Activated CD8-positive, alpha-beta T cell treated with anti-CD3 and anti-CD28 coated beads for 36 hours (primary cell): ENCODE measurements at regions not wholly inside any gene's neighbourhood (a gene's known extent, or its start where the extent isn't known, plus 50 kb on each side); places are given as distances from the start of the nearest gene placed in this dataset.
A peak's percentile ranks its signal among the peaks of the same experiment; 100 is the strongest.

ENCODE experiments used
- ATAC-seq: fragments of 200-7000 bp; cut with Tn5 transposase; one replicate; pipeline ENCODE4 v1.10.0; 2021; ENCODE audit warnings: mild to moderate bottlenecking, moderate library complexity
- CTCF ChIA-PET: fragments of 350-600 bp; sonication (Branson Sonifier 250); formaldehyde crosslinking; loops from one replicate; lab custom pipeline; 2021; ENCODE audit warnings: antibody characterized with exemption; lab: Charles Lee
- POLR2A ChIA-PET: fragments of 350-600 bp; sonication (Branson Sonifier 250); formaldehyde crosslinking; loops from one replicate; lab custom pipeline; 2021; ENCODE audit warnings: antibody characterized with exemption; lab: Charles Lee
- DNase-seq: peaks from one replicate; pipeline ENCODE4 v3.0.0-alpha.2; 2020
- H3K27ac Mint-ChIP-seq: one replicate; pipeline ENCODE4 v1.8.0; 2021; ENCODE audit warnings: mild to moderate bottlenecking, mixed read lengths
- H3K27me3 Mint-ChIP-seq: one replicate; pipeline ENCODE4 v1.8.0; 2021; ENCODE audit warnings: mixed read lengths
- H3K36me3 Mint-ChIP-seq: one replicate; pipeline ENCODE4 v1.8.0; 2021; ENCODE audit warnings: low read depth, mixed read lengths
- H3K4me1 Mint-ChIP-seq: one replicate; pipeline ENCODE4 v1.8.0; 2021; ENCODE audit warnings: low read depth, mixed read lengths
- H3K4me3 Mint-ChIP-seq: one replicate; pipeline ENCODE4 v1.8.0; 2021; ENCODE audit warnings: mild to moderate bottlenecking, moderate library complexity, mixed read lengths
- H3K9me3 Mint-ChIP-seq: one replicate; pipeline ENCODE4 v1.8.0; 2021; ENCODE audit warnings: mixed read lengths
- intact Hi-C: fragments of 100-400 bp; cut with micrococcal nuclease; formaldehyde crosslinking; loops from one replicate; pipeline ENCODE4 v1.10.0; 2022
- TF ChIP-seq, protein P1 (sequence below): fragments of 200-600 bp; IDR thresholded peaks from one replicate; pipeline ENCODE4 v1.8.0; 2022; ENCODE audit warnings: antibody characterized with exemption, mild to moderate bottlenecking

- TF ChIP-seq, protein P1, sequence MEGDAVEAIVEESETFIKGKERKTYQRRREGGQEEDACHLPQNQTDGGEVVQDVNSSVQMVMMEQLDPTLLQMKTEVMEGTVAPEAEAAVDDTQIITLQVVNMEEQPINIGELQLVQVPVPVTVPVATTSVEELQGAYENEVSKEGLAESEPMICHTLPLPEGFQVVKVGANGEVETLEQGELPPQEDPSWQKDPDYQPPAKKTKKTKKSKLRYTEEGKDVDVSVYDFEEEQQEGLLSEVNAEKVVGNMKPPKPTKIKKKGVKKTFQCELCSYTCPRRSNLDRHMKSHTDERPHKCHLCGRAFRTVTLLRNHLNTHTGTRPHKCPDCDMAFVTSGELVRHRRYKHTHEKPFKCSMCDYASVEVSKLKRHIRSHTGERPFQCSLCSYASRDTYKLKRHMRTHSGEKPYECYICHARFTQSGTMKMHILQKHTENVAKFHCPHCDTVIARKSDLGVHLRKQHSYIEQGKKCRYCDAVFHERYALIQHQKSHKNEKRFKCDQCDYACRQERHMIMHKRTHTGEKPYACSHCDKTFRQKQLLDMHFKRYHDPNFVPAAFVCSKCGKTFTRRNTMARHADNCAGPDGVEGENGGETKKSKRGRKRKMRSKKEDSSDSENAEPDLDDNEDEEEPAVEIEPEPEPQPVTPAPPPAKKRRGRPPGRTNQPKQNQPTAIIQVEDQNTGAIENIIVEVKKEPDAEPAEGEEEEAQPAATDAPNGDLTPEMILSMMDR: no peak
- no peak overlapping the region for H3K27ac Mint-ChIP-seq
- no peak overlapping the region for H3K4me3 Mint-ChIP-seq
- peaks cover 33% of the 10 kb centered on the region for H3K36me3 Mint-ChIP-seq
- peaks cover 25% of the 10 kb centered on the region for H3K9me3 Mint-ChIP-seq
- POLR2A ChIA-PET: no interaction called here
- intact Hi-C loops: no loop called here
- peaks cover 25% of the 10 kb centered on the region for H3K4me1 Mint-ChIP-seq
- no peaks in the 10 kb centered on the region for H3K27me3 Mint-ChIP-seq
- CTCF ChIA-PET: no interaction called here
- no peak for ATAC-seq
- DNase-seq: no peak
Observed at GRCh38 chr2:181158427-181158826, 178.0 kb downstream of the UBE2E3 start.

DNA sequence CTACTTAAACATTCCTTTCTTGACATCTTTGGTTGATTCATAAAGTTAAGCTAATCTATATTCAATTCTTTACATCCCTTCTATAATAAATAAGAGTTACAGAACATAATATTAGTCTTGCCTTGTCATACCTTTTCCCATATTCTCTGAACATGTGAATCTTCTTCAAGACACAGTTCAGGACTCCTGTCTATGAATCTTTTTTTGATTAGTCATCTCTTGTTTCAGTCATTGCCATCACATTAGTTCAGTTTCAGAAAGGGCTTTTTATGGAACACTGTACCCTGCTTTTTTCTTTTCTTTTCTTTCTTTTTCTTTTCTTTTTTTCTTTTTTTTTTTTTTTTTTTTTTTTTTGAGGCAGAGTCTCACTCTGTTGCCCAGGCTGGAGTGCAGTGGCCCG, 181.2 kb downstream of the UBE2E3 start:
- H3K9me3 Mint-ChIP-seq: peaks cover 22% of the 10 kb centered on the region
- intact Hi-C loops: loop anchor here (5.0 kb wide), 1 partner anchor 54 kb away; no protein-coding TSS in a partner anchor
- peaks cover 37% of the 10 kb centered on the region for H3K36me3 Mint-ChIP-seq
- DNase-seq: no peak
- TF ChIP-seq, protein P1: no peak
- ChIA-PET CTCF (no interaction called here), POLR2A (no interaction called here)
- ATAC-seq: no peak
- no peaks in the 10 kb centered on the region for H3K27me3 Mint-ChIP-seq
- peaks cover 45% of the 10 kb centered on the region for H3K4me1 Mint-ChIP-seq
- no peak overlapping the region for H3K27ac Mint-ChIP-seq
- no peak overlapping the region for H3K4me3 Mint-ChIP-seq

DNA sequence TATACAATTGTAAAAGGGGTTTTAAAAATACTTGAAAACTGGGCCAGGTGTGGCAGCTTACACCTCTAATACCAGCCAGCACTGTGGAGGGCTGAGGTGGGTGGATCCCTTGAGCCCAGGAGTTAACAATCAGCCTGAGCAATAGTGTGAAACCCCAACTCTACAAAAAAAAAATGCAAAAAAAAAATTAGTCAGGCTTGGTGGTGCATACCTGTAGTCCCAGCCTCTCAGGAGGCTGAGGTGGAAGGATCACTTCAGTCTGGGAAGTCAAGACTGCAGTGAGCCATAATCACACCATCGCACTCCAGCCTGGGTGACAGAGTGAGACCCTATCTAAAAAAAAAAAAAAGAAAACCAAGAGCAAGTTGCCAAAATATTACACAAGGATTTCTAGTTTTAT, 182.7 kb downstream of the UBE2E3 start:
- H3K4me3 Mint-ChIP-seq: peak overlapping the region; percentile 44
- DNase-seq (peak; percentile 56), ATAC-seq (peak; percentile 61)
- H3K27me3 Mint-ChIP-seq: no peaks in the 10 kb centered on the region
- ChIA-PET POLR2A (no interaction called here), CTCF (interaction anchor here (0.7 kb wide), 1 partner anchor 26 kb away, joined by 3 read pairs; no protein-coding TSS in a partner anchor)
- TF ChIP-seq, protein P1: no peak
- peak overlapping the region; percentile 65 for H3K27ac Mint-ChIP-seq
- peaks cover 46% of the 10 kb centered on the region for H3K4me1 Mint-ChIP-seq
- intact Hi-C loops: loop anchor here (5.0 kb wide), 1 partner anchor 56 kb away; no protein-coding TSS in a partner anchor
- H3K36me3 Mint-ChIP-seq: peaks cover 41% of the 10 kb centered on the region
- peaks cover 28% of the 10 kb centered on the region for H3K9me3 Mint-ChIP-seq

DNA sequence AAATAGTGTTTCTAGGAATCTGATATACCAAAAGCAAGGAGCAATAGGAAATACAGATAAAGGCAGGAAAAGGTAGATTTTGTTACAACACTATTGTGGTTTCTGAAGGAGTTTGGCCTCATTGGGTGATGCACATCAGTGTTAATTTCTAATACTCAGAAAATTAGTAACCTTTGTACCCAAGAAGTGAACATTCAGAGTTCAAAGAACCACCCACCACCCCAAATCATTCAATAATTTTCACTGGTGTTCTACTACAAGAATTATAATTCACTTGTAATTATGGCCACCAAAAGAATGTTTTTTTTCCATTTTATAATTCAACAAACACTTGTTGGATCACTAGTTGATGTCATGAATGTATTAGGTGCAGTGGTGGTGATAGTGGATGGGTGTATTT, 183.3 kb downstream of the UBE2E3 start:
- ChIA-PET POLR2A (no interaction called here), CTCF (interaction anchor here (0.7 kb wide), 1 partner anchor 302 kb away, joined by 3 read pairs; no protein-coding TSS in a partner anchor)
- TF ChIP-seq, protein P1: no peak
- no peaks in the 10 kb centered on the region for H3K27me3 Mint-ChIP-seq
- ATAC-seq: no peak
- peak overlapping the region; percentile 85 for H3K27ac Mint-ChIP-seq
- DNase-seq: no peak
- H3K36me3 Mint-ChIP-seq: peaks cover 40% of the 10 kb centered on the region
- intact Hi-C loops: loop anchor here (5.0 kb wide), 1 partner anchor 56 kb away; no protein-coding TSS in a partner anchor
- peaks cover 44% of the 10 kb centered on the region for H3K4me1 Mint-ChIP-seq
- H3K4me3 Mint-ChIP-seq: peak overlapping the region; percentile 12
- H3K9me3 Mint-ChIP-seq: peaks cover 29% of the 10 kb centered on the region

- intact Hi-C loops: loop anchor here (5.0 kb wide), 1 partner anchor 57 kb away; no protein-coding TSS in a partner anchor
- DNase-seq: no peak
- H3K9me3 Mint-ChIP-seq: peaks cover 29% of the 10 kb centered on the region
- H3K27me3 Mint-ChIP-seq: no peaks in the 10 kb centered on the region
- ChIA-PET POLR2A (interaction anchor here (1.2 kb wide), 1 partner anchor 13 kb away, joined by 4 read pairs; no protein-coding TSS in a partner anchor), CTCF (interaction anchor here (0.7 to 2.6 kb wide), 6 partner anchors 14 to 301 kb away, joined by 3 to 10 read pairs (median 3); no protein-coding TSS in a partner anchor)
- peak overlapping the region; percentile 98 for H3K27ac Mint-ChIP-seq
- H3K36me3 Mint-ChIP-seq: peaks cover 42% of the 10 kb centered on the region
- ATAC-seq: no peak
- H3K4me1 Mint-ChIP-seq: peaks cover 51% of the 10 kb centered on the region
- peak overlapping the region; percentile 44 for H3K4me3 Mint-ChIP-seq
- TF ChIP-seq, protein P1: no peak
Observed at GRCh38 chr2:181164699-181165098, 184.3 kb downstream of the UBE2E3 start.
